B cell (primary cell): ENCODE measurements at regions not wholly inside any gene's neighbourhood (a gene's known extent, or its start where the extent isn't known, plus 50 kb on each side); places are given as distances from the start of the nearest gene placed in this dataset.

ENCODE experiments used
- ATAC-seq: fragments of 200-7000 bp; cut with Tn5 transposase; one replicate; pipeline ENCODE4 v1.10.0; 2021; ENCODE audit warnings: low read depth, mild to moderate bottlenecking, moderate number of reproducible peaks, moderate library complexity
- CTCF ChIA-PET: fragments of 350-600 bp; sonication (Branson Sonifier 250); formaldehyde crosslinking; loops from one replicate; lab custom pipeline; 2021; ENCODE audit warnings: antibody characterized with exemption, inconsistent platforms; lab: Charles Lee
- POLR2A ChIA-PET: fragments of 350-600 bp; sonication (Branson Sonifier 250); formaldehyde crosslinking; loops from one replicate; lab custom pipeline; 2021; ENCODE audit warnings: antibody characterized with exemption; lab: Charles Lee
- DNase-seq: peaks from one replicate; pipeline ENCODE4 v3.0.0; 2013
- H2AFZ ChIP-seq: 2 replicates; pipeline ENCODE4 v1.6.1; 2012; ENCODE audit warnings: mild to moderate bottlenecking, low read depth, low read length; ENCODE audit not compliant: insufficient read depth, poor library complexity, severe bottlenecking
- H3K27ac ChIP-seq, 2 donors: 1 replicate in 1 of 2; 2 replicates in 1 of 2; pipeline ENCODE4 v1.5.1; 2012 to 2013; ENCODE audit warnings: low read length in 2 of 2, mild to moderate bottlenecking in 2 of 2, moderate library complexity in 1 of 2
- H3K27me3 ChIP-seq, 4 experiments: fragments of 200-600 bp in 1 of 4; sonication (generic) in 1 of 4; replicated peaks in 1 of 4; 1 replicate in 2 of 4; 2 replicates in 2 of 4; pipeline versions ENCODE4 v1.6.1 to v1.7.0; 2013 to 2016; ENCODE audit warnings: low read length in 3 of 4, mild to moderate bottlenecking in 2 of 4, mixed read lengths in 1 of 4, moderate library complexity in 1 of 4; ENCODE audit not compliant: insufficient read depth in 4 of 4, control insufficient read depth in 3 of 4; ENCODE audit errors: control extremely low read depth in 1 of 4
- H3K36me3 ChIP-seq, 2 experiments: replicated peaks in 1 of 2; 1 replicate in 1 of 2; 2 replicates in 1 of 2; pipeline versions ENCODE4 v1.6.1 to v1.7.1; 2013; ENCODE audit warnings: low read length in 1 of 2; ENCODE audit not compliant: insufficient read depth in 2 of 2, control insufficient read depth in 1 of 2; ENCODE audit errors: control extremely low read depth in 1 of 2, extremely low read depth in 1 of 2
- H3K4me1 ChIP-seq, 2 donors: fragments of 200-600 bp in 1 of 2; sonication (generic) in 1 of 2; 1 replicate in 1 of 2; 2 replicates in 1 of 2; pipeline versions ENCODE4 v1.5.1 to v1.6.1; 2013 to 2017; ENCODE audit warnings: low read length in 2 of 2; ENCODE audit not compliant: control insufficient read depth in 2 of 2, insufficient read depth in 2 of 2
- H3K4me2 ChIP-seq: replicated peaks from 2 replicates; pipeline ENCODE3; 2012; ENCODE audit warnings: mild to moderate bottlenecking, low read depth, low read length; ENCODE audit not compliant: poor library complexity, severe bottlenecking
- H3K4me3 ChIP-seq, 5 experiments: fragments of 200-600 bp in 1 of 5; sonication (generic) in 1 of 5; 1 replicate in 3 of 5; 2 replicates in 2 of 5; pipeline versions ENCODE4 v1.5.1 to v1.7.0; 2011 to 2016; ENCODE audit warnings: low read length in 4 of 5, mild to moderate bottlenecking in 4 of 5, low read depth in 2 of 5, control low read depth in 1 of 5, moderate library complexity in 1 of 5; ENCODE audit not compliant: insufficient read depth in 1 of 5; ENCODE audit errors: control extremely low read depth in 1 of 5, extremely low read depth in 1 of 5
- H3K79me2 ChIP-seq: fragments of 200-600 bp; sonication (generic); one replicate; pipeline ENCODE4 v1.6.0; 2016; ENCODE audit warnings: low read length; ENCODE audit not compliant: control insufficient read depth, insufficient read depth
- H3K9ac ChIP-seq: fragments of 200-600 bp; sonication (generic); 2 replicates; pipeline ENCODE4 v1.6.1; 2017; ENCODE audit warnings: mild to moderate bottlenecking, low read length, moderate library complexity
- H3K9me3 ChIP-seq, 3 donors: one replicate each; pipeline versions ENCODE4 v1.6.1 to v1.7.1; 2013; ENCODE audit warnings: low read length in 2 of 3; ENCODE audit not compliant: control insufficient read depth in 2 of 3, insufficient read depth in 1 of 3; ENCODE audit errors: control extremely low read depth in 1 of 3
- H4K20me1 ChIP-seq: 2 replicates; pipeline ENCODE4 v1.6.0; 2012; ENCODE audit warnings: mild to moderate bottlenecking, low read length; ENCODE audit not compliant: insufficient read depth, control insufficient read depth, poor library complexity, severe bottlenecking
- H3K27ac Mint-ChIP-seq: one replicate; pipeline ENCODE4 v1.8.0; 2021; ENCODE audit warnings: mixed read lengths
- H3K27me3 Mint-ChIP-seq: one replicate; pipeline ENCODE4 v1.8.0; 2021; ENCODE audit warnings: mixed read lengths
- H3K4me1 Mint-ChIP-seq: one replicate; pipeline ENCODE4 v1.8.0; 2021; ENCODE audit warnings: mixed read lengths
- H3K4me3 Mint-ChIP-seq: one replicate; pipeline ENCODE4 v1.8.0; 2021; ENCODE audit warnings: mixed read lengths
- H3K9me3 Mint-ChIP-seq: one replicate; pipeline ENCODE4 v1.8.0; 2022; ENCODE audit warnings: mixed read lengths; ENCODE audit not compliant: insufficient read depth
- CTCF ChIP-seq: fragments of 200-600 bp; IDR thresholded peaks from one replicate; pipeline ENCODE4 v1.8.0; 2022; ENCODE audit warnings: antibody characterized with exemption, mild to moderate bottlenecking
- EZH2 ChIP-seq: IDR thresholded peaks from 2 replicates; pipeline ENCODE4 v1.6.1; 2012; ENCODE audit warnings: borderline replicate concordance, low read depth, mild to moderate bottlenecking, moderate library complexity, low read length; ENCODE audit not compliant: insufficient read depth, poor library complexity, severe bottlenecking
- WGBS: methylation state at CpG from one replicate; pipeline ENCODE4 v1.1.5; 2013; ENCODE audit warnings: missing lambda C conversion rate; ENCODE audit not compliant: insufficient coverage; 5-methylcytosine and 5-hydroxymethylcytosine counted together
- intact Hi-C: fragments of 100-400 bp; cut with micrococcal nuclease; formaldehyde crosslinking; loops from one replicate; pipeline ENCODE4 v1.10.0; 2022

GRCh38 chr11:115051938-115052590, 373.7 kb downstream of the NXPE2 start:
- Histone ChIP-seq H3K4me3 (no peak overlapping the region), H3K4me2 (no peak overlapping the region), H4K20me1 (no peaks in the 10 kb centered on the region), H3K27ac (no peak overlapping the region), H3K36me3 (no peaks in the 10 kb centered on the region), H3K27me3 (no peaks in the 10 kb centered on the region), H3K4me1 (no peaks in the 10 kb centered on the region), H3K9me3 (peaks cover 0 to 23% (median 0%) of the 10 kb centered on the region in 3 donors), H3K79me2 (no peaks in the 10 kb centered on the region), H3K9ac (no peak overlapping the region), H2AFZ (no peak overlapping the region)
- intact Hi-C loops, result no loop called here
- POLR2A ChIA-PET, result no interaction called here
- 87% methylated on average over 6 of the region's 6 CpGs for WGBS
- H3K4me1 Mint-ChIP-seq, result no peaks in the 10 kb centered on the region
- TF ChIP-seq EZH2 (no peak), CTCF (no peak)
- no peak overlapping the region for H3K4me3 Mint-ChIP-seq
- ATAC-seq, result no peak
- H3K9me3 Mint-ChIP-seq, result peaks cover 5% of the 10 kb centered on the region
- H3K27me3 Mint-ChIP-seq, result no peaks in the 10 kb centered on the region
- H3K27ac Mint-ChIP-seq, result no peak overlapping the region
- CTCF ChIA-PET, result no interaction called here
- no peak for DNase-seq

- DNase-seq (no peak), ATAC-seq (no peak)
- Mint-ChIP-seq H3K27ac (no peak overlapping the region), H3K4me3 (no peak overlapping the region), H3K4me1 (no peaks in the 10 kb centered on the region), H3K9me3 (peaks cover 7% of the 10 kb centered on the region), H3K27me3 (no peaks in the 10 kb centered on the region)
- 88% methylated on average over 9 of the region's 9 CpGs for WGBS
- H2AFZ ChIP-seq, result no peak overlapping the region
- H4K20me1 ChIP-seq, result no peaks in the 10 kb centered on the region
- POLR2A ChIA-PET, result no interaction called here
- H3K4me2 ChIP-seq, result no peak overlapping the region
- peaks cover 0 to 25% (median 0%) of the 10 kb centered on the region in 3 donors for H3K9me3 ChIP-seq
- H3K4me3 ChIP-seq, result no peak overlapping the region
- H3K9ac ChIP-seq, result no peak overlapping the region
- no peaks in the 10 kb centered on the region for H3K4me1 ChIP-seq
- intact Hi-C loops, result no loop called here
- no peaks in the 10 kb centered on the region for H3K36me3 ChIP-seq
- no peaks in the 10 kb centered on the region for H3K27me3 ChIP-seq
- no peaks in the 10 kb centered on the region for H3K79me2 ChIP-seq
- TF ChIP-seq CTCF (no peak), EZH2 (no peak)
- no peak overlapping the region for H3K27ac ChIP-seq
- CTCF ChIA-PET, result no interaction called here
These were observed 374.3 kb downstream of the NXPE2 start for GRCh38 chr11:115052601-115053000.
